ENCODE measurements at regions not wholly inside any gene's neighbourhood (a gene's known extent, or its start where the extent isn't known, plus 50 kb on each side); places are given as distances from the start of the nearest gene placed in this dataset.

GRCh38 chr9:118761016-118761790, 608.0 kb downstream of the BRINP1 start (continued):
- TF ChIP-seq REST (IDR thresholded peaks at IDR 0.05) (no peak), NPAS2 (CRISPR knock-in tag; IDR thresholded peaks at IDR 0.05; ENCODE audit: borderline replicate concordance) (no peak), USF2 (IDR thresholded peaks at IDR 0.05) (no peak), SREBF2 (IDR thresholded peaks at IDR 0.05) (no peak), ZNF302 (CRISPR knock-in tag; IDR thresholded peaks at IDR 0.05) (no peak)

- FAIRE-seq (no peak), DNase-seq (ENCODE audit: low read depth in 1 of 2, low spot score in 1 of 2) (no peak), ATAC-seq (no peak)
- Histone ChIP-seq H3K9me3 (no peaks in the 10 kb centered on the region), H3K4me1 (no peaks in the 10 kb centered on the region), H3K4me2 (no peak overlapping the region), H3K27ac (no peak overlapping the region), H3K4me3 (no peak overlapping the region)
- ChIA-PET CTCF (no interaction called here), POLR2A (no interaction called here)
- TF ChIP-seq FOSB (CRISPR knock-in tag; IDR thresholded peaks at IDR 0.05) = no peak
- TF ChIP-seq POLR2AphosphoS2 (conservative IDR thresholded peaks at IDR 0.05; ENCODE audit: low read length) = no peak
- no peak for TF ChIP-seq ZNF302 (CRISPR knock-in tag; IDR thresholded peaks at IDR 0.05)
- no peak for TF ChIP-seq KDM1A (IDR thresholded peaks at IDR 0.05; ENCODE audit: low read depth)
- no peak for TF ChIP-seq ZSCAN20 (CRISPR knock-in tag; IDR thresholded peaks at IDR 0.05)
- no peak for TF ChIP-seq PHF8 (IDR thresholded peaks at IDR 0.05; ENCODE audit: borderline replicate concordance, low read depth)
- no peak for TF ChIP-seq FOXS1 (CRISPR knock-in tag; IDR thresholded peaks at IDR 0.05)
- TF ChIP-seq MAZ (IDR thresholded peaks at IDR 0.05; ENCODE audit: borderline replicate concordance, low read depth, low read length) = no peak
- TF ChIP-seq RNF2 (IDR thresholded peaks at IDR 0.05; ENCODE audit: borderline replicate concordance, low read depth) = no peak
- TF ChIP-seq SMC3 (IDR thresholded peaks at IDR 0.05) = no peak
- no peak for TF ChIP-seq NFE2L2 (conservative IDR thresholded peaks at IDR 0.05; ENCODE audit: low read length)
- no peak for TF ChIP-seq CHD2 (IDR thresholded peaks at IDR 0.05; ENCODE audit: low read length, partially characterized antibody)
- no peak for TF ChIP-seq CBX8 (IDR thresholded peaks at IDR 0.05)
- no peak for TF ChIP-seq HEYL (CRISPR knock-in tag; IDR thresholded peaks at IDR 0.05)
- no peak for TF ChIP-seq POLR2A (IDR thresholded peaks at IDR 0.05; ENCODE audit: low read length)
- no peak for TF ChIP-seq KDM5A (IDR thresholded peaks at IDR 0.05)
- TF ChIP-seq RFX5 (IDR thresholded peaks at IDR 0.05) = no peak
- WGBS (ENCODE audit: missing lambda C conversion rate) = 25% methylated on average over 5 of the region's 5 CpGs
These were observed 601.7 kb downstream of the BRINP1 start for GRCh38 chr9:118767571-118767970.

- Histone ChIP-seq H3K4me2 (no peak overlapping the region), H3K4me3 (no peak overlapping the region), H3K4me1 (no peaks in the 10 kb centered on the region), H3K27ac (no peak overlapping the region), H3K9me3 (no peaks in the 10 kb centered on the region)
- 11% methylated on average over 5 of the region's 5 CpGs for WGBS (ENCODE audit: missing lambda C conversion rate)
- CTCF ChIA-PET = interaction anchor here (0.8 kb wide), 1 partner anchor 76 kb away, joined by 3 read pairs; no protein-coding TSS in a partner anchor
- FAIRE-seq (no peak), DNase-seq (ENCODE audit: low read depth in 1 of 2, low spot score in 1 of 2) (no peak), ATAC-seq (no peak)
- POLR2A ChIA-PET = no interaction called here
- TF ChIP-seq BCL3 (IDR thresholded peaks at IDR 0.05) (no peak), RNF2 (IDR thresholded peaks at IDR 0.05; ENCODE audit: borderline replicate concordance, low read depth) (no peak), RCOR1 (IDR thresholded peaks at IDR 0.05; ENCODE audit: low read depth, low read length) (no peak), SREBF2 (IDR thresholded peaks at IDR 0.05) (no peak), REST (IDR thresholded peaks at IDR 0.05) (no peak), JUNB (IDR thresholded peaks at IDR 0.05) (no peak), HES2 (IDR thresholded peaks at IDR 0.05) (no peak), TP53 (CRISPR knock-in tag; IDR thresholded peaks at IDR 0.05) (no peak), POLR2A (IDR thresholded peaks at IDR 0.05; ENCODE audit: low read length) (no peak)
These were observed 586.3 kb downstream of the BRINP1 start for GRCh38 chr9:118782790-118783463.

Data from A549 (cell line).